Breast epithelium (tissue), 3 donors: ENCODE measurements at regions not wholly inside any gene's neighbourhood (a gene's known extent, or its start where the extent isn't known, plus 50 kb on each side); places are given as distances from the start of the nearest gene placed in this dataset.

Experiments used
- CTCF ChIP-seq, 3 donors: fragments of 450-650 bp; IDR thresholded peaks; one replicate each; pipeline ENCODE4 v1.5.1; 2016 to 2017; ENCODE audit warnings: antibody characterized with exemption in 3 of 3, mild to moderate bottlenecking in 3 of 3, moderate library complexity in 3 of 3
- POLR2A ChIP-seq: fragments of 450-650 bp; IDR thresholded peaks from one replicate; pipeline ENCODE4 v1.6.1; 2016; ENCODE audit warnings: antibody characterized with exemption, mild to moderate bottlenecking, moderate library complexity
- POLR2AphosphoS5 ChIP-seq, 3 donors: sonication (generic); formaldehyde crosslinking; IDR thresholded peaks; one replicate each; pipeline ENCODE4 v1.6.1; 2017; ENCODE audit warnings: antibody characterized with exemption in 3 of 3

- TF ChIP-seq POLR2AphosphoS5 (IDR thresholded peaks at IDR 0.05) (no peak), CTCF (IDR thresholded peaks at IDR 0.05) (no peak), POLR2A (no peak)
Observed at GRCh38 chr1:8214501-8215173, 103.3 kb upstream of the SLC45A1 start.
